ENCODE measurements at regions not wholly inside any gene's neighbourhood (a gene's known extent, or its start where the extent isn't known, plus 50 kb on each side); places are given as distances from the start of the nearest gene placed in this dataset.

- no peak for TF ChIP-seq EP300 (IDR thresholded peaks at IDR 0.05; ENCODE audit: borderline replicate concordance)
- no peak for TF ChIP-seq USF1 (IDR thresholded peaks at IDR 0.05)
- no peak for TF ChIP-seq RAD21 (IDR thresholded peaks at IDR 0.05; ENCODE audit: low read depth)
- no peak for TF ChIP-seq MAX (IDR thresholded peaks at IDR 0.05)
- no peak for TF ChIP-seq REST (IDR thresholded peaks at IDR 0.05; ENCODE audit: low read depth)
- TF ChIP-seq CREB1 (IDR thresholded peaks at IDR 0.05; ENCODE audit: low read depth), result no peak
- TF ChIP-seq YY1 (IDR thresholded peaks at IDR 0.05; ENCODE audit: low read depth), result no peak
Measured at GRCh38 chr5:152474961-152475360, 69.9 kb upstream of the NMUR2 start.

Measured in Ishikawa (cell line).